Suppressor macrophage (primary cell): ENCODE measurements at regions not wholly inside any gene's neighbourhood (a gene's known extent, or its start where the extent isn't known, plus 50 kb on each side); places are given as distances from the start of the nearest gene placed in this dataset.
"Not testable (repeated sequence)": the region's sequence is repeated elsewhere in the genome, so short reads cannot be mapped to it uniquely, and the experiment has no call there.

Source experiments
- DNase-seq, 4 experiments: peaks; one replicate each; pipeline ENCODE4 v3.0.0-alpha.2; 2020 to 2022

GRCh38 chr4:77306496-77306895 is 149.5 kb downstream of the CCNG2 start:
- no peak for DNase-seq

GRCh38 chr4:77308843-77309242 is 151.8 kb downstream of the CCNG2 start:
- DNase-seq = peak; percentile 3 to 52 (median 30)

- DNase-seq = no peak
Measured at GRCh38 chr4:77309496-77309895, 152.5 kb downstream of the CCNG2 start.

GRCh38 chr4:77310931-77311330 is 153.9 kb downstream of the CCNG2 start:
- no peak for DNase-seq

- DNase-seq = no peak
Measured at GRCh38 chr4:77314697-77315096, 157.7 kb downstream of the CCNG2 start.

GRCh38 chr4:77327151-77327550 is 170.1 kb downstream of the CCNG2 start:
- no peak for DNase-seq

- DNase-seq = no peak
Measured at GRCh38 chr4:77332696-77333270, 175.8 kb downstream of the CCNG2 start.

- no peak for DNase-seq
Measured at GRCh38 chr4:77336411-77337142, 179.6 kb downstream of the CCNG2 start.

- DNase-seq = no peak
Measured at GRCh38 chr4:77342170-77342810, 185.3 kb downstream of the CCNG2 start.

- DNase-seq = no peak
Measured at GRCh38 chr4:77344001-77344400, 187.0 kb downstream of the CCNG2 start.

DNA sequence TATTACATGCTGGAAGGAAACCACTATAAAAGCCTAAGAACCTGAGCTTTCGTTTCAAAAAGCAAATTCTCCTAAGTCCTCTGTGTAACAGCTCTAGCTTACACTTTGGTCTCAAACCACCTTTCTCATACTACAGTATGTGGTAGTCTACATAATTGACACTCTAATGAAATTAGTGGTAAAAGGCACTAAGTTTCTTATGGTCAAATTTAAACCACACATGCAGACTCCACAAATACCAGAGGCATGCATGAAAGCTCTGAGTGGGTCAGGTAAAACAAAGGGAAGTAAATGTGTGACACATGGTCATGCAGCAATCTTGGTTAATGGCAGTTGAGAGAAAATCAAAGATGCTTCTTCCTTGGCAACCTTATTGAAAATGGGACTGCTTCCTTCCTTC is 187.8 kb downstream of the CCNG2 start:
- DNase-seq = no peak

- DNase-seq = no peak
Measured at GRCh38 chr4:77347351-77347966, 190.5 kb downstream of the CCNG2 start.

- no peak for DNase-seq
Measured at GRCh38 chr4:77348815-77349214, 191.8 kb downstream of the CCNG2 start.

- DNase-seq = no peak
Measured at GRCh38 chr4:77349364-77349763, 192.4 kb downstream of the CCNG2 start.

GRCh38 chr4:77349796-77350195 is 192.8 kb downstream of the CCNG2 start:
- no peak for DNase-seq

- DNase-seq = no peak
Measured at GRCh38 chr4:77352192-77352591, 195.2 kb downstream of the CCNG2 start.

- DNase-seq = not testable (repeated sequence)
Measured at GRCh38 chr4:77353724-77354315, 196.8 kb downstream of the CCNG2 start.

DNA sequence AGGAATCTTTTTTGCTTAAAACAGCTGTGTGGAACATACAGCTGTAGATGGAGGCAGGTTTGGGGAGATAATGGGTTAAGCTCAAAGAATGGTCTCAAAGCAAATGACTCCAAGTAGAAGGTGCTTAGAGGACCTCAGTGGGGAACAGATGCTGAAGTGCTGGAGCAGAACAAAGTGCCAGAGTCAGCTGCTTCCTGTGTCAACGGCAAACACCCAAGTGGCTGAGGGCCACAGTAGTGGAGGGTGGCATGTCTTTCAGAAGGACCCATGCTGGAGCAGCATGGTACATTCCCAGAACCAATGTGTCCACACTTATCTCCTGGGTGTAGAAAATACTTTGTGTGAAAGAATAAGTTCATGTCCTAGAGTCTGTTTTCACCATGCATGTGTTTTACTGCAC is 197.5 kb downstream of the CCNG2 start:
- no peak for DNase-seq

DNA sequence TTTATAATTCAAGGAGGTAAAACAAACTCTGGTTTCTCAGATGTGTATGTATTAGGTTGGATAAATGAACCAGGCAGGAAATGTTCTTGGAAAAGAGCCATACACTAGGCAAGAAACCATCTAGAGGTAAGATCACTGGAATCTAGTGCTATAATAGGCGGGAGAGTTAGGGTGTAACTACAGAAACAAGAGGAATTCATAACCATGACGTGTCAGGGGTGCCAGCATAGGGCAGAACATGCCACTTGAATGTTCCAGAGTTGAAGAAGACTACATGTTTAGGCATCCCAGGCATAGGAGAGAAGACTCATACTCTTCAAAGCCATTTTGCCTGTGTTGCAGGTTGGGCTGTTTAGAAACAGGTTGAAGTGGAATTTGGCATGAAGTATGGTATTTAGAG is 198.7 kb downstream of the CCNG2 start:
- no peak for DNase-seq

DNA sequence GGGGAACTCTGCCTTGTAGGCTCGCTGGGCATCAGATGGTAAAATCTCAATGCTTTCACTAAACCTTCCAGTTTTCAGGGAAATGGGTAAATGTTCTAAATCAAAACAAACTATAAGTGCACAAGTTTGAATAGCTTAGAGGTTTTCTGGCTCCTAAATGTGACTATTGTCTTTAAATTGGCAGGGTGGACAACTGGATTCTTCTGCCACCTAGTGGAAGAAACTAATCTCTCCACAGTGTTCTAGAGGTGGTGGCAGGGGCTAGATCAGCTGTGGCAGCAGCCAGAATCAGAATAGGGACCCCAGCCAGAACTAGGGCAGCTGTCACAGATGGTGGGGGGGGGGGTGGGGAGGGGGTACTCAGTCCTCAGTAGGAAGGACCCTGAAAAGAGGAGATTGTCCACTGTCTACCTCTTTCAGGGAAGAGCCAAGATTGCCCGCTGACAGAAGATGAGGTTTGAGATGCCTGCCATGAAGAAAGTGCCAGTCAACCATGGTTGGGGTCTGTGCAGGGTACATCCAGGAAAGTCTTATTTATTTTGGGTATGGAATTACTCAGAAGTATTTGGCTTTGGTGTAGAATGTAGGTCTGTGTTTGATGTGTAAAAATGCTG is 201.4 kb downstream of the CCNG2 start:
- DNase-seq = peak; percentile 30 to 54 (median 36)

- DNase-seq = no peak
Measured at GRCh38 chr4:77360451-77360850, 203.4 kb downstream of the CCNG2 start.

DNA sequence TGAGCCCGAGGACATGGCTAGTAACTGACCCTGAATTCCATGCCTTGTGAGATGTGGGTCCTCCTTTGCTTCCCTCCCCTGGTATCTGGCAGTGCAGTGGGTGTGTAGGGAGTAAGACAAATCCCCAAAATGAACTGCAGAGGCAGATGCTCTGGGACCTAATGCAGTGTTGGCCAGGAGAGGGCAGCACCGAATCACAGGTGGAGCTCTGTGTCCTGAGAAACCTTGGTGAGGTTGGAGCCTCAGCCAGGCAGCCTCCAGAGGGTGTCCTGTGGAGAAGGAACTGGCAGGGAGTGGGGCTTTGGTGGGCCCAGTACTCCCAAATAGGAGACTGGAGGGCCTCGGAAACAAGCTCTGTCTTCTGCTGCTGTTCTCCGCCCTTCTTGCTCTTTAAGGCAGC is 209.9 kb downstream of the CCNG2 start:
- not testable (repeated sequence) for DNase-seq

DNA sequence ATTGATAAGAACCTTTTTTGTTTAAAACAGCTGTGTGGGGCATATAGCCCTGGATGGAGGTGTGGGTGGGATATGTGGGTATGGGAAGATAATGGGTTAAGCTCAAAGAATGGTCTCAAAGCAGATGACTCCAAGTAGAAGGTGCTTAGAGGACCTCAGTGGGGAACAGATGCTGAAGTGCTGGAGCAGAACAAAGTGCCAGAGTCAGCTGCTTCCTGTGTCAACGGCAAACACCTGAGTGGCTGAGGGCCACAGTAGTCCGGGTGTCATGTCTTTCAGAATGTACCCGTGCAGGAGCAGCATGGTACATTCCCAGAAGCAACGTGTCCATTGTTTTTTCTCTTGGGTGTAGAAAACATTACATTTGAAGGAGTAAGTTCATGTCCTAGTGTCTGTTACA is 210.6 kb downstream of the CCNG2 start:
- no peak for DNase-seq
